Neuronal stem cell (in vitro differentiated cells): ENCODE measurements at regions not wholly inside any gene's neighbourhood (a gene's known extent, or its start where the extent isn't known, plus 50 kb on each side); places are given as distances from the start of the nearest gene placed in this dataset.
"Not testable (repeated sequence)": the region's sequence is repeated elsewhere in the genome, so short reads cannot be mapped to it uniquely, and the experiment has no call there.

Source experiments
- DNase-seq: peaks from one replicate; pipeline ENCODE4 v3.0.0-alpha.2; 2013; ENCODE audit warnings: low spot score
- H2AFZ ChIP-seq: one replicate; pipeline ENCODE4 v1.6.1; 2013; ENCODE audit warnings: mild to moderate bottlenecking, low read length, inconsistent platforms
- H2AK5ac ChIP-seq: 2 replicates; pipeline ENCODE4 v1.6.1; 2013; ENCODE audit warnings: low read depth, mild to moderate bottlenecking, inconsistent platforms, low read length, moderate library complexity, mixed read lengths
- H2BK120ac ChIP-seq: 2 replicates; pipeline ENCODE4 v1.6.1; 2013; ENCODE audit warnings: low read depth, mild to moderate bottlenecking, inconsistent platforms, low read length, moderate library complexity, mixed read lengths
- H2BK12ac ChIP-seq: one replicate; pipeline ENCODE4 v1.6.1; 2013; ENCODE audit warnings: low read length, inconsistent platforms
- H2BK15ac ChIP-seq: 2 replicates; pipeline ENCODE4 v1.6.1; 2013; ENCODE audit warnings: mild to moderate bottlenecking, low read length, inconsistent platforms, mixed read lengths
- H2BK5ac ChIP-seq: one replicate; pipeline ENCODE4 v1.6.1; 2013; ENCODE audit warnings: inconsistent platforms, mild to moderate bottlenecking, low read length, moderate library complexity
- H3K14ac ChIP-seq: one replicate; pipeline ENCODE4 v1.6.1; 2013; ENCODE audit warnings: low read length, inconsistent platforms
- H3K18ac ChIP-seq: 2 replicates; pipeline ENCODE4 v1.6.1; 2013; ENCODE audit warnings: low read length, inconsistent platforms
- H3K23ac ChIP-seq: 2 replicates; pipeline ENCODE4 v1.6.1; 2013; ENCODE audit warnings: low read depth, mild to moderate bottlenecking, mixed read lengths, low read length, inconsistent platforms; ENCODE audit not compliant: poor library complexity
- H3K27ac ChIP-seq: replicated peaks from 3 replicates; pipeline ENCODE4 v1.5.1; 2013; ENCODE audit warnings: low read length, inconsistent platforms
- H3K27me3 ChIP-seq, 3 experiments: 2 replicates each; pipeline ENCODE4 v1.6.1; 2013; ENCODE audit warnings: low read length in 3 of 3, mild to moderate bottlenecking in 2 of 3, inconsistent platforms in 1 of 3, low read depth in 1 of 3, mixed read lengths in 1 of 3, moderate library complexity in 1 of 3; ENCODE audit not compliant: control insufficient read depth in 3 of 3, insufficient read depth in 3 of 3
- H3K36me3 ChIP-seq, 2 donors: replicated peaks in 1 of 2; 2 replicates each; pipeline ENCODE4 v1.6.1; 2013; ENCODE audit warnings: low read length in 2 of 2; ENCODE audit not compliant: control insufficient read depth in 2 of 2, insufficient read depth in 2 of 2
- H3K4ac ChIP-seq: 2 replicates; pipeline ENCODE4 v1.6.1; 2013; ENCODE audit warnings: inconsistent platforms, mild to moderate bottlenecking, low read length, moderate library complexity
- H3K4me1 ChIP-seq, 2 donors: 1 replicate in 1 of 2; 2 replicates in 1 of 2; pipeline ENCODE4 v1.6.1; 2013; ENCODE audit warnings: low read length in 2 of 2, low read depth in 1 of 2; ENCODE audit not compliant: control insufficient read depth in 2 of 2, insufficient read depth in 1 of 2
- H3K4me2 ChIP-seq: one replicate; pipeline ENCODE4 v1.6.1; 2013; ENCODE audit warnings: mild to moderate bottlenecking, low read length, inconsistent platforms; ENCODE audit not compliant: insufficient read depth, poor library complexity, severe bottlenecking
- H3K4me3 ChIP-seq, 2 donors: 2 replicates each; pipeline ENCODE4 v1.5.1; 2013; ENCODE audit warnings: low read length in 2 of 2, mild to moderate bottlenecking in 2 of 2, inconsistent platforms in 1 of 2, moderate library complexity in 1 of 2
- H3K79me1 ChIP-seq: one replicate; pipeline ENCODE4 v1.6.1; 2013; ENCODE audit warnings: low read depth, mild to moderate bottlenecking, inconsistent platforms, low read length, moderate library complexity
- H3K9ac ChIP-seq: one replicate; pipeline ENCODE4 v1.6.1; 2013; ENCODE audit warnings: mild to moderate bottlenecking, low read depth, low read length, inconsistent platforms; ENCODE audit not compliant: poor library complexity
- H3K9me3 ChIP-seq, 2 donors: replicated peaks in 1 of 2; 2 replicates each; pipeline versions ENCODE3 to v1.6.1; 2013; ENCODE audit warnings: low read length in 2 of 2, mild to moderate bottlenecking in 2 of 2, inconsistent platforms in 1 of 2, low read depth in 1 of 2, mixed read lengths in 1 of 2, moderate library complexity in 1 of 2; ENCODE audit not compliant: control insufficient read depth in 2 of 2, insufficient read depth in 1 of 2
- H4K8ac ChIP-seq: one replicate; pipeline ENCODE4 v1.6.1; 2013; ENCODE audit warnings: low read depth, mild to moderate bottlenecking, inconsistent platforms, low read length, moderate library complexity
- H4K91ac ChIP-seq: one replicate; pipeline ENCODE4 v1.6.1; 2013; ENCODE audit warnings: low read length, low read depth, mild to moderate bottlenecking, inconsistent platforms; ENCODE audit not compliant: poor library complexity
- WGBS, 2 donors: extraction: QIAGEN DNeasy Blood & Tissue Kit; methylation state at CpG; one replicate each; pipeline ENCODE4 v1.1.7; 2013; ENCODE audit warnings: missing lambda C conversion rate in 2 of 2, mixed read lengths in 1 of 2; ENCODE audit not compliant: insufficient read length in 2 of 2, insufficient replicate concordance in 1 of 2; ENCODE audit errors: extremely low coverage in 2 of 2; 5-methylcytosine and 5-hydroxymethylcytosine counted together

DNA sequence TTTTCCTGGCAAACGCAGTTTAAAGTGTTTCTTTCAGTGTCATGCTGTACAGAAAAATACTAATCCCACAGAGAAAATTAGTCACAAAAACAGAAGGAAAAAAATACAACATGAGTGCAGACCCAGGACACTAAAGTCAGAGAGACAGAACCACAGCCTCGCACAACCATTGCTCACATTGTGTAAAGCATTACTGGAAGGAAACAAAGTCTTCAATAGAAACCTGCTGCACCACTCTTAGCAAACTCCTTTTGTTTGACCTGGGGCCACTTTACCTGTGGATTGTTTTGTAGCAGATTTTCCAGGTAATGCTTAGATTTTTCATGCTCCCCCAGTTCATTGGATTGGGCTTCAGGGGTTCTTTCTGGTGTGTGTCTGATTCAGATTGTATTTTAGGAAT, 131.8 kb upstream of the TMLHE start:
- H3K27ac ChIP-seq: no peak overlapping the region
- H3K23ac ChIP-seq: no peak overlapping the region
- no peak overlapping the region for H2AK5ac ChIP-seq
- no peak overlapping the region for H4K91ac ChIP-seq
- H3K18ac ChIP-seq: no peak overlapping the region
- H4K8ac ChIP-seq: no peak overlapping the region
- no CpG with 5 or more reads among the region's 2 CpGs for WGBS, 2 donors
- no peak overlapping the region for H3K4me2 ChIP-seq
- H3K14ac ChIP-seq: no peak overlapping the region
- H3K9me3 ChIP-seq: peaks cover 0 to 4% of the 10 kb centered on the region in 2 donors
- H3K36me3 ChIP-seq: no peaks in the 10 kb centered on the region
- no peak overlapping the region for H3K4me3 ChIP-seq
- H2BK15ac ChIP-seq: no peak overlapping the region
- no peak overlapping the region for H3K9ac ChIP-seq
- DNase-seq: no peak
- no peak overlapping the region for H2BK5ac ChIP-seq
- no peak overlapping the region for H2BK120ac ChIP-seq
- H3K27me3 ChIP-seq: no peaks in the 10 kb centered on the region
- no peaks in the 10 kb centered on the region for H3K79me1 ChIP-seq
- H2AFZ ChIP-seq: no peak overlapping the region
- H3K4ac ChIP-seq: no peak overlapping the region
- H3K4me1 ChIP-seq: no peaks in the 10 kb centered on the region
- H2BK12ac ChIP-seq: no peak overlapping the region

DNA sequence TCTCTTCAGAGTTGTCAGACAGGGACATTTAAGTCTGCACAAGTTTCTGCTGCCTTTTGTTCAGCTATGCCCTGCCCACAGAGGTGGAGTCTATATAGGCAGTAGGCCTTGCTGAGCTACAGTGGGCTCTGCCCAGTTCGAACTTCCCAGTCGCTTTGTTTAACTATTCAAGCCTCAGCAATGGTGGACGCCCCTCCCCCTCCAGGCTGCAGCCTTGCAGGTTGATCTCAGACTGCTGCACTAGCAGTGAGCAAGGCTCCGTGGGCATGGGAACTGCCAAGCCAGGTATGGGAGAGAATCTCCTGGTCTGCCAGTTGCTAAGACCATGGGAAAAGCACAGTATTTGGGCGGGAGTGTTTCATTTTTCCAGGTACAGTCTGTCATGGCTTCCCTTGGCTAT, 115.6 kb upstream of the TMLHE start:
- H4K91ac ChIP-seq: not testable (repeated sequence)
- no CpG with 5 or more reads among the region's 5 CpGs for WGBS, 2 donors

DNA sequence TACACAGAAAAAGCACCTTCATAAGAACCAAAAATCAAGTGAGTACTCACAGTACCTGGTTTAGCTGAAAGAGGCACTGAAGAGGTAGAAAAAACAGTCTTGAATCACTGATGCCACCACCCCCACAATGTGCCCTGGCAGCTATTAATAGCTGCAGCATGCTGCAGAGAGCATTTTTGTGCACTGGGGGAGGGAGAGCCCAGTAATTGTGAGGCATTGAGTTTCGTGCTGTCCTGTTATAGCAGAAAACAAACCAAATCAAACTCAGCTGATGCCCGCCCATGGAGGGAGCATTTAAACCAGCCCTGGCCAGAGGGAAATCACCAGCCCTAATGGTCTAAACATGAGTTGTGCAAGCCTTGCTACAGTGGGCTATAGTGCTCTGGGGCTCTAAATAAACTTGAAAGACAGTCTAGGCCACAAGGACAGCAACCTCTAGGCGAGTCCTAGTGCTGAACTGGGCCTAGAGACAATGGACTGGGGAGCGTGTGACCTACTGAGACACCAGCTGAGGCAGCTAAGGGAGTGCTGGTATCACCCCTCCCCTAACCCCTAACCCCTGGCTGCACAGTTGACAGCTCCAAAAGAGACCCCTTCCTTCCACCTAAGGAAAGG, 106.3 kb upstream of the TMLHE start:
- H3K9ac ChIP-seq: no peak overlapping the region
- no peaks in the 10 kb centered on the region for H3K36me3 ChIP-seq
- H2BK5ac ChIP-seq: no peak overlapping the region
- no peak overlapping the region for H4K91ac ChIP-seq
- H3K4me3 ChIP-seq: peak overlapping the region in 1 of 2 donors; percentile 11
- peak overlapping the region; percentile 56 for H3K14ac ChIP-seq
- peaks cover 0 to 13% of the 10 kb centered on the region in 2 donors for H3K9me3 ChIP-seq
- no peak overlapping the region for H3K18ac ChIP-seq
- H2BK15ac ChIP-seq: no peak overlapping the region
- H3K4me2 ChIP-seq: no peak overlapping the region
- no peak for DNase-seq
- H2AFZ ChIP-seq: no peak overlapping the region
- no peak overlapping the region for H2BK120ac ChIP-seq
- H3K4me1 ChIP-seq: no peaks in the 10 kb centered on the region
- H2BK12ac ChIP-seq: no peak overlapping the region
- H3K23ac ChIP-seq: no peak overlapping the region
- H3K27ac ChIP-seq: no peak overlapping the region
- H3K27me3 ChIP-seq: no peaks in the 10 kb centered on the region
- no peak overlapping the region for H3K4ac ChIP-seq
- H4K8ac ChIP-seq: no peak overlapping the region
- H3K79me1 ChIP-seq: no peaks in the 10 kb centered on the region
- WGBS, 2 donors: no CpG with 5 or more reads among the region's 4 CpGs
- no peak overlapping the region for H2AK5ac ChIP-seq

More for the DNA sequence above, 115.6 kb upstream of the TMLHE start:
- H3K36me3 ChIP-seq, H3K4ac ChIP-seq, H3K27ac ChIP-seq, H3K9me3 ChIP-seq, DNase-seq, H3K23ac ChIP-seq, H3K4me3 ChIP-seq, H2BK5ac ChIP-seq, H2AK5ac ChIP-seq, H3K27me3 ChIP-seq, H2BK15ac ChIP-seq, H2BK12ac ChIP-seq, H3K4me1 ChIP-seq, H3K14ac ChIP-seq, H3K79me1 ChIP-seq, H4K8ac ChIP-seq, H2BK120ac ChIP-seq, H3K4me2 ChIP-seq, H3K18ac ChIP-seq, H2AFZ ChIP-seq, H3K9ac ChIP-seq: not testable (repeated sequence)

DNA sequence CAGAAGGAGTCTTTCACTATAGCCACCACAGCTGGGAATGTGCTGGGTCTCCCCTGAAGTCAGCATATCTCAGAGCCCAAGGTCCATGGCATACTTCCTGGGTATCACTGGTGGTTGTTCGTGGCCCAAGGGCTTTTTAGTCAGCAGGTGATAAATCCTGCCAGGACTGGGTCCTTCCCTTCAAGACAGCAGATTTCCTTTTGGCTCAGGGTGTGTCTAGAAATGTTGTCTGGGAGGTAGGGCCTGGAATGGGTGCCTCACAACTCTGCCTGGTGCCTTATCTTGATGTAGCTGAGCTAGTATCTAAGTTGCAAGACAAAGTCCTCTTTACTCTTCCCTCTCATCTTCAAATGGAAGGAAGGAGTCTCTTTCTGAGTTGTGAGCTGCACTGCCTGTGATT, 102.4 kb upstream of the TMLHE start:
- Histone ChIP-seq H3K23ac (no peak overlapping the region), H2BK12ac (no peak overlapping the region), H3K9me3 (peaks cover 0 to 12% of the 10 kb centered on the region in 2 donors), H3K79me1 (no peaks in the 10 kb centered on the region), H3K27ac (no peak overlapping the region), H3K36me3 (no peaks in the 10 kb centered on the region), H2AK5ac (no peak overlapping the region), H3K27me3 (no peaks in the 10 kb centered on the region), H3K9ac (no peak overlapping the region), H3K4me1 (no peaks in the 10 kb centered on the region), H2BK5ac (no peak overlapping the region), H3K4ac (no peak overlapping the region), H4K8ac (no peak overlapping the region), H3K14ac (no peak overlapping the region), H2BK120ac (no peak overlapping the region), H2AFZ (no peak overlapping the region), H2BK15ac (no peak overlapping the region), H3K4me2 (no peak overlapping the region), H3K4me3 (no peak overlapping the region), H4K91ac (no peak overlapping the region), H3K18ac (no peak overlapping the region)
- no CpG with 5 or more reads among the region's 1 CpG for WGBS, 2 donors
- no peak for DNase-seq
